ENCODE measurements at regions not wholly inside any gene's neighbourhood (a gene's known extent, or its start where the extent isn't known, plus 50 kb on each side); places are given as distances from the start of the nearest gene placed in this dataset.

- Histone ChIP-seq H3K36me3 (no peaks in the 10 kb centered on the region), H3K4me3 (no peak overlapping the region), H3K9me3 (no peaks in the 10 kb centered on the region), H3K27ac (no peak overlapping the region), H3K27me3 (no peaks in the 10 kb centered on the region), H3K4me1 (peaks cover 6% of the 10 kb centered on the region)
- TF ChIP-seq POLR2AphosphoS5 (IDR thresholded peaks at IDR 0.05) (no peak), POLR2A (IDR thresholded peaks at IDR 0.05) (no peak), EP300 (IDR thresholded peaks at IDR 0.05) (no peak), CTCF (IDR thresholded peaks at IDR 0.05) (no peak)
- no peak for DNase-seq (ENCODE audit: low spot score in 2 of 2)
- 63% methylated on average over 1 of the region's 1 CpG for WGBS
These were observed 616.2 kb downstream of the ANKRD50 start for GRCh38 chr4:124096290-124096689.

- DNase-seq (ENCODE audit: low spot score in 2 of 2): no peak
- Histone ChIP-seq H3K4me1 (peaks cover 3% of the 10 kb centered on the region), H3K9me3 (no peaks in the 10 kb centered on the region), H3K27ac (no peak overlapping the region), H3K36me3 (no peaks in the 10 kb centered on the region), H3K4me3 (no peak overlapping the region), H3K27me3 (no peaks in the 10 kb centered on the region)
- no peak for TF ChIP-seq EP300 (IDR thresholded peaks at IDR 0.05)
- no peak for TF ChIP-seq POLR2AphosphoS5 (IDR thresholded peaks at IDR 0.05)
- no peak for TF ChIP-seq POLR2A (IDR thresholded peaks at IDR 0.05)
- no peak for TF ChIP-seq CTCF (IDR thresholded peaks at IDR 0.05)
- WGBS: 93% methylated on average over 1 of the region's 1 CpG
These were observed 615.1 kb downstream of the ANKRD50 start for GRCh38 chr4:124097447-124097846.

- Histone ChIP-seq H3K27ac (peak overlapping the region; percentile 42), H3K36me3 (no peaks in the 10 kb centered on the region), H3K4me3 (no peak overlapping the region)
These were observed 608.4 kb downstream of the ANKRD50 start for GRCh38 chr4:124104101-124104500.

GRCh38 chr4:124104628-124105027, 607.9 kb downstream of the ANKRD50 start:
- Histone ChIP-seq H3K27ac (peak overlapping the region; percentile 42), H3K36me3 (no peaks in the 10 kb centered on the region), H3K4me1 (peaks cover 13% of the 10 kb centered on the region), H3K9me3 (no peaks in the 10 kb centered on the region), H3K4me3 (no peak overlapping the region), H3K27me3 (no peaks in the 10 kb centered on the region)
- no peak for TF ChIP-seq EP300 (IDR thresholded peaks at IDR 0.05)
- no peak for TF ChIP-seq CTCF (IDR thresholded peaks at IDR 0.05)
- no peak for TF ChIP-seq POLR2A (IDR thresholded peaks at IDR 0.05)
- TF ChIP-seq POLR2AphosphoS5 (IDR thresholded peaks at IDR 0.05): no peak
- no peak for DNase-seq (ENCODE audit: low spot score in 2 of 2)
- WGBS: 75% methylated on average over 3 of the region's 3 CpGs

More at GRCh38 chr4:124104101-124104500, 608.4 kb downstream of the ANKRD50 start:
- Histone ChIP-seq H3K4me1 (peaks cover 13% of the 10 kb centered on the region), H3K9me3 (no peaks in the 10 kb centered on the region), H3K27me3 (no peaks in the 10 kb centered on the region)
- TF ChIP-seq POLR2AphosphoS5 (IDR thresholded peaks at IDR 0.05): no peak
- TF ChIP-seq POLR2A (IDR thresholded peaks at IDR 0.05): no peak
- TF ChIP-seq CTCF (IDR thresholded peaks at IDR 0.05): no peak
- no peak for TF ChIP-seq EP300 (IDR thresholded peaks at IDR 0.05)
- no peak for DNase-seq (ENCODE audit: low spot score in 2 of 2)
- WGBS: 54% methylated on average over 3 of the region's 3 CpGs

DNA sequence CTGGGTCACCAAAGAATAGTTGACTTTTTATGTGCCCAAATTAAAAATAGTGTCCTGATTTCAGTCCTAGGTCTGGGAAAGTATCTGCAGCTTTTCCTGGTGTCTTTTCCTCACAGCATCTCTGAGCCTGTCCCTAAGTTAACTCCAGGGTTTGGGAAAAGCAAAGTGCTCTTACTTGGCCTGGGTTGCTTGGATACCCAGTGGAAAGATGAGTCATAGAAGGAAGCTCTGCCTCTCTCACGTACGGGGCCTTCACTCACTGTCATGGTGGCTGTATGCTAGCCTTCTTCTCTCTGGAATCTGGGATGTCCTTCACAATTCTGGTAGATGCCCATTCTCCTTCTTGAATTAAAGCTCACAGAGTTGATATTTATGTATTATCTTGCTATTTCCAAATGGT, 607.3 kb downstream of the ANKRD50 start:
- no peaks in the 10 kb centered on the region for H3K9me3 ChIP-seq
- peaks cover 13% of the 10 kb centered on the region for H3K4me1 ChIP-seq
- no peak overlapping the region for H3K4me3 ChIP-seq
- TF ChIP-seq EP300 (IDR thresholded peaks at IDR 0.05) (no peak), POLR2AphosphoS5 (IDR thresholded peaks at IDR 0.05) (no peak), POLR2A (IDR thresholded peaks at IDR 0.05) (no peak), CTCF (IDR thresholded peaks at IDR 0.05) (no peak)
- WGBS: 30% methylated on average over 2 of the region's 2 CpGs
- H3K36me3 ChIP-seq: no peaks in the 10 kb centered on the region
- H3K27ac ChIP-seq: peak overlapping the region; percentile 42
- DNase-seq (ENCODE audit: low spot score in 2 of 2): no peak
- H3K27me3 ChIP-seq: no peaks in the 10 kb centered on the region

Measured in suprapubic skin (tissue), 4 donors.